HG03095 (cell line): ENCODE measurements at regions not wholly inside any gene's neighbourhood (a gene's known extent, or its start where the extent isn't known, plus 50 kb on each side); places are given as distances from the start of the nearest gene placed in this dataset.

Experiments used
- ATAC-seq: cut with Tn5 transposase; IDR thresholded peaks from one replicate; pipeline ENCODE4 v1.9.1; 2021; ENCODE audit warnings: moderate library complexity; ENCODE audit not compliant: unreplicated experiment

GRCh38 chr4:145299380-145300076 lies 119.1 kb upstream of the OTUD4 start:
- peak; percentile 89 for ATAC-seq

DNA sequence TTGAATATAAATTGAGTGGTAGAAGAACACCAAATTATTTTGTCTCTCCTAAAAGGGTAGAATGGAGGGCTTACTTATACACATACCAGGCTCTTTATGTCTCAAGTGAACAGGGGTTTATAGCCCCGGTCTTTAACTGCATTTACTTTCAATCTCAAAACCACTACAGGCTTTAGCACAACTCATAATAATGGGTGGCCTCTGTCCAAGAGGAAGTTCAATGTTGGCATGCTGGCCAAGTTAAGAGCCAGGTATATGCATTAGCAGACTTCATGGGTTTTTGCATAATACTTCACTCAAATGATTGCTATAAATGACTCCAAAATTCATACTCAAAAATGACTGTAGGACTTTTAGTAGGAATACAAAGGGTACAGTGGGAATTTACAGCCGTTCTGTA lies 118.5 kb upstream of the OTUD4 start:
- ATAC-seq: no peak

- no peak for ATAC-seq
Observed at GRCh38 chr4:145297556-145297955, 117.2 kb upstream of the OTUD4 start.

GRCh38 chr4:145295547-145295946 lies 115.2 kb upstream of the OTUD4 start:
- ATAC-seq: no peak

- ATAC-seq: no peak
Observed at GRCh38 chr4:145295122-145295521, 114.7 kb upstream of the OTUD4 start.

DNA sequence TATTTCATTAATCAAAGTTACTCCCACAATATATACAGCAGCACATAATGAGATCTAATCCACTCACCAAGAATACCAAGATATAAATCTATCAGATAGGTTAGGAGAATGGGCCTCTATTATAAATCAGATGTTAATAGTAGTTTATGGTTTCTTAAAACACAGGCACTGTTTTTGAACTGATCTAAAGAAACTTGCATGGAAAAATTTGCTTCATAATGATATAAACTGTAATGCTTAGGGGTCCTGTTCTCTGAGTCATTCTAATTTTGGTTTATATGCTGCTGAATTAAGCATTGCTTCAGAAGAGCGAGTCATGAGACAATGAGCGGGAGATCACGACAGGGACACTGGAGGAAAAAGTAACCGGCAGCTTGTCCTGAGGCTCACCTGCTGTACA lies 113.3 kb upstream of the OTUD4 start:
- ATAC-seq: no peak

- no peak for ATAC-seq
Observed at GRCh38 chr4:145290955-145291354, 110.6 kb upstream of the OTUD4 start.

GRCh38 chr4:145289403-145290076 lies 109.2 kb upstream of the OTUD4 start:
- no peak for ATAC-seq

- no peak for ATAC-seq
Observed at GRCh38 chr4:145287351-145287750, 107.0 kb upstream of the OTUD4 start.

GRCh38 chr4:145285928-145286327 lies 105.5 kb upstream of the OTUD4 start:
- ATAC-seq: no peak

DNA sequence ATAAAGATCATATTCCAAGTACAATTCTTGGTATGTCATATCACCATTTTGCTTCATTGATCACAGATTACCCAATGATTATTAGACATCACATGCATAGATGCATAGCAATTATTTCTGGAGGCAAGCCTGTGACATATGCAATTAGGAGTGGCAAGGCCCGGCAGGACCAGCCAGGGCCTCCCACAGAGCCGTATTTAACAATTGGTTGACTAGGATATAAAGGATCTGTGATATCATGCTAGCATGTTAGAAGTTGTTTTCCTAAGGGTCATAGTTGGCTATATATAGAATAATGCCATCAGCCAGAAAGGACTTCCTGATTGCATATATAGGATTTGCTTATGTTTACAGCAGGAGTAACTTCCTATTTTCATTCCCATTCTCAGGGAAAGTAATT lies 103.5 kb upstream of the OTUD4 start:
- no peak for ATAC-seq

DNA sequence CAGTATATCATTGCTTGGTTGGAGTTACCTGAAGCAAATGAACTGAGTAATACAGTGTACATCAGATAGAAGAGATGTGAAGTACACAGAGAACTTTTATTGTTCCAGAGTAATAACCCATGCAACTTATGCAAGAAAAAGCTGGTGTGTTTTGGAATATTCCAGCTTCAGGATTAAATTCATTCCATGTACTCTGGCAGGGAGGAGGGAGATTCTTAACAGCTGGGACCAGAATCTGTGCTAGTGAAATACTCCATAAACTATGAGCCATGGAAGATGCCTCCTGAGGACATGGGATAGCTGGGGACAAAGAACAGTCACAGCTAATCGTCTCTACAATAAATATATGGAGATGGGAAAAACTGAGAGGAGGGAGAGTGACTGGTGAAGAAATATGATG lies 101.6 kb upstream of the OTUD4 start:
- ATAC-seq: no peak

- ATAC-seq: no peak
Observed at GRCh38 chr4:145281224-145281623, 100.8 kb upstream of the OTUD4 start.

DNA sequence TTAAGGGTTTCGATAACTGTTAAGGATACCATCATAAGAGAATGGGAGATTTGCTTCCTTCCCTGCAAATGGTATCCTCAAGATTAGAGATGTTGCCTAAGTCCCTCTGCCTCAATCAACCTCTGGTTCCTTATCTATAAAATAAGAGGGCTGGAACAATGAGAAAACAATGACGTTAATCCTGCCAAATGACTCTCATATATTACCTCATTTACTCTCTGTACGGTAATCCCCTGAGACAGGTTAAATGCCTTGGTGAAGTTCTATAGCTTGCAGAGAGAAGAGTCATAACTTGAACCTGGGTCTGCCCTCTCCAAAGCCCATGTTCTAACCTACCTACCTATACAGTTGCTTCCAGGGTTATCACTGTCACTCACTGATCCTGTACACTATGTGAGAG lies 100.2 kb upstream of the OTUD4 start:
- ATAC-seq: no peak

DNA sequence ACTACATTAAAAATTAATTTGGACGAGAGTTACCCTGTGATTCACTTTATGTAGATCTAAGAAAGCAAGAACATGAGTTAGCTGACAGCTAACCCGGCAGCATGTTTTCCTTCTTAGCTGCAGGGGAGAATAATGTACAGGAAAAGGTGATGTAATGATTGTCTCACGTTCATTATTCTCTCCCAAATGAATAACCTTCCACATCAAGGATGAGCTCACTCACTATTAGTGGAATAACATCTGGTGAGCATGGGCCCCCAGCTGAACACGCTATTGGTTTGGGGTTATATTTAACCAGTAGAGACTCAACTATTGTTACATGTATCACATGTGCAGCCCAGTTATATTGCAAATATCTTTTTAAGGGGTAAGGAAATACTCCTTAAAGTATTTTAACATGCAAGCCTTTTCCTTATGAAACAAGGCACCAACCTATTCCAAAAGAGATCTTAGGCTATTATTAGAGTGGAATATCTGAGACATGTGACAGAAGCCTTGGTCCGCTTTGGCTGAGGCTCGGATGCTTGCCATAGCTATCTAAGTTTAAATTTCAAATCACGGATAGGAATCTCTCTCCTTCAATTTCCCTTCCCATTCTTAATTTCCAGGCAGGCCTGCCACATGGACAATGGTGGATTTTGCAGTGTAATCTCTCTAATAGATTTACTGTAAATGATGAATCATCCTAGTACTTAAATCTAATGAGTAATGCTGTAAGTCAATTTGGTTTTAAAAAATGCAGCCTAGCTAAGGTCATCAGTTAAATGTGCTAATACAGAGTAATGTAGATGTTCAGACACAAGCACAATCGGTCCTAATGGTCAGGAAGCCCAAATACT lies 99.0 kb upstream of the OTUD4 start:
- no peak for ATAC-seq

DNA sequence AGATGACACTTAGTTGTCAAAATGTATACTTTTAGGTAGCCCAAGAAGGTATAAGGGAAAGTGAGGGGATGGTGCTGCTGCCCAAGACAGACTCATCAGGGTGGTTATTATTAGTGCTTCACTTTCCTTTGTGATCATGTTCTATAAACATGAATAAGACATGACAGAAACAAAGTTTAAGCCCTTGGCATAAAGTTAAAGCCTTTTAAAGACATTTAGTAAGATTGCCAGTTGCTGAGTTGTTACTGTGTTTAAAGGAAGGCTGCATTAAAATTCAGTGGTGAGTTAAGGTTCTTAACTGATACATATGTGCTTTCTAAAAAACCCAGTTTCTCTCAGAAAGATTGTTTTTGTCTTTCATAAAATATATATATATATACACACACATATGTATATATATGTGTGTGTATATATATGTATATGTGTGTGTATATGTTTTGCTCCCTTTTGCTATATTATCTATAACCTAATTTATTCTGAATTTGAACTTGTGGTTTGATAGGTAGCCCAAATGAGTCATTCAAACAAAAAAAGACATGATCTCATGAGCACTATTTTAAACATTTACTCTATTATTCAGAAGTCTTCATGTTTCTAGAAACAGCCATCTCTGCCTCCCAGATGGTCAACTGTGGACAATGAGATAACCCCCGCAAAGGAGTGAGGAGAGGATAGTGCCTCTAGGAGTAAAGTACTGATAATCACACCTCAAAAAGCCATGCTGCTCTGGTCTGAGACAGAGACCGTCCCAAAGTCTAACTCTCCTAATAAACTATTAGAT lies 98.1 kb upstream of the OTUD4 start:
- ATAC-seq: no peak

DNA sequence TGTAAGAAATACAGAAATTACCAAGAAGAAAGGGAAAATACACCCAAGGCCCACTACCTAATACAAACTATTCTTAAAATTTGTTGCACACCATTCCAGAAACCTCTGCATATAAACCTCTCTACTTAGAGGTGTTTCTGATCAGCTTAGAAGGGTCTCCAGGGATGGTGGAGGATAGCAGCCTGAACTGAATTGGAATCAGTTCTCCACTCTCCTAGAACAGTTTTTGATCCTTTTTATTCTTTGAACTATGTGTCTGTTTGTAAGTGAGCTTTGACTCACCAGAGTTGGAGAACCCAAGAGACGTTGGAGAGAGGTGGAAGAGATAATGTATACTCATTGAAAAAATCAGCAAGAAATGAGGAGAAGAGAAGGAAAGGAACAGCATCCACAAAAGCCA lies 96.6 kb upstream of the OTUD4 start:
- ATAC-seq: no peak

DNA sequence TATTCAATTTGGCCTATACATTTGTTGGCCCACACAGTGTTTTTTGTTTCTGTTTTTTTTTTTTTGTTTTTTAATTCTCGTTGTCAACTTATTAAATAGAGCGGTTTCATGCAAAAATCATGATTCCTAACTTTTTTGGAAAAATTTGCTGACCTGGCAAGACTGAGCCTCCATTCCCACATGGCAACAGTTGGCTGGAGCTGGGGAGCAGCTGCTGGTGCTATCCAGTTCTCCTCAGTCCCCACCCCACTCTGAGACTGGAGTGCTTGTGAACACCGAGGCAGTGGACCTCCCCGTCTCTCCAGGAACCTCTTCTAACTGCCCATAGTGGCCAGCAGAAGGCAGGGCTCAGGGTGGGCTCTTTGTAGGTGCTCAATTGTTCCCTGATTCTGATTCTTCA lies 95.7 kb upstream of the OTUD4 start:
- no peak for ATAC-seq

GRCh38 chr4:145271194-145271593 lies 90.8 kb upstream of the OTUD4 start:
- no peak for ATAC-seq

DNA sequence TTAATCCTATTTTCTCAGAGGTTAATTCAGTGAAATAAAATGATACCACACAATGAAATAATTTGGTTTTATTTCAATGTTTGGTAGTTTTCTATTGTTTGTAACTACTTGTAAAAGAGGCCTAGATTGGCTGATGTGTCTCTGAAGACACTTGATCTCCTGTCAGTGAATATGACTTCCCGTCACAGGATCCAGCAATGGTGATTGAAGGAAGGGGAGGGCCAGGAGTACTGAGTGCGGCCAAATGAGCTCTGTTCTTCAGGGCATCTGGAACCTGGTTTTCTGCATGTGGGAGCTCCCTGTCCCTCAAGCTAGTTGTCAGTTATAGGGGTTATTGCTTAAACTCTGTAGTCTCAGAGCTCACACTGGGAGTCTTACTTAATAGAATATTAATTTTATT lies 86.5 kb upstream of the OTUD4 start:
- no peak for ATAC-seq

DNA sequence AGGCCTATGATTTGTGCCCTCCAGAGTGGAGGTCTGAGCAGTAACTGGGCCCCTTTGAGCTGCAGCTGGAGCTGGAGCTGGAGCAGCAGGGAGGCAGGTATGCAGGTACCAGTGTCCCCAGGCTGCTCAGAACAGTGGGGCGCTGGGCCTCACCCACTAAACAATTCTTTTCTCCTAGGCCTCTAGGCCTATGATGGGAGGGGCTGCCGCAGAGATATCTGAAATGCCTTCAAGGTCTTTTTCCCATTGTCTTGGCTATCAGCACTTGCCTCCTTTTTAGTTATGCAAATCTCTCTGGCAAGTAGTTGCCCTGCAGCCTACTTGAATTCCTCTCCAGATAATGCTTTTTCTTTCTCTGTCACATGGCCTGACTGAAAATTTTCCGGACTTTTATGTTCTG lies 79.7 kb upstream of the OTUD4 start:
- ATAC-seq: no peak
